ENCODE measurements at regions not wholly inside any gene's neighbourhood (a gene's known extent, or its start where the extent isn't known, plus 50 kb on each side); places are given as distances from the start of the nearest gene placed in this dataset.

DNA sequence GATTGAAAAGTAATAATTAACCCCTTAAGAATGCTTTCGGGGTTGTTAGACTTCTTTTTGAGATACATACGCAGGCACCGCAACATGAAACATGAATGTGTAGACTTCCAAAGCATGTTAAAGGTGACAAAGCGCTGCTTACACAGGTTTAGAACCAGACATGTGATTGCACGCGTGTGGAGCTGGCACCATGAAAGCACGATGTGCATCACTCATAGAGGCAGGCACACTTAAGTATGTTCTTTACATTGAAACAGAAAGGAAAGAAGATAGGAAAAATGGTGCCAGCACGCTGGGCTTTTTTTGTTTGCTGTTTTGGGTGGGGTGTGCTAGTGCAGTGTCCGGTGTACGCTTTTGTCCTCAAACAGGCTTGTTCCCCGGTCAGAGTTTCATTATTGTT, 83.6 kb upstream of the PPARA start:
- no peak for DNase-seq

- DNase-seq = no peak
Observed at GRCh38 chr22:46067159-46068111, 82.9 kb upstream of the PPARA start.

- no peak for DNase-seq
Observed at GRCh38 chr22:46068181-46068592, 82.1 kb upstream of the PPARA start.

GRCh38 chr22:46068593-46069491, 81.5 kb upstream of the PPARA start:
- DNase-seq = peak; percentile 13 to 14

DNA sequence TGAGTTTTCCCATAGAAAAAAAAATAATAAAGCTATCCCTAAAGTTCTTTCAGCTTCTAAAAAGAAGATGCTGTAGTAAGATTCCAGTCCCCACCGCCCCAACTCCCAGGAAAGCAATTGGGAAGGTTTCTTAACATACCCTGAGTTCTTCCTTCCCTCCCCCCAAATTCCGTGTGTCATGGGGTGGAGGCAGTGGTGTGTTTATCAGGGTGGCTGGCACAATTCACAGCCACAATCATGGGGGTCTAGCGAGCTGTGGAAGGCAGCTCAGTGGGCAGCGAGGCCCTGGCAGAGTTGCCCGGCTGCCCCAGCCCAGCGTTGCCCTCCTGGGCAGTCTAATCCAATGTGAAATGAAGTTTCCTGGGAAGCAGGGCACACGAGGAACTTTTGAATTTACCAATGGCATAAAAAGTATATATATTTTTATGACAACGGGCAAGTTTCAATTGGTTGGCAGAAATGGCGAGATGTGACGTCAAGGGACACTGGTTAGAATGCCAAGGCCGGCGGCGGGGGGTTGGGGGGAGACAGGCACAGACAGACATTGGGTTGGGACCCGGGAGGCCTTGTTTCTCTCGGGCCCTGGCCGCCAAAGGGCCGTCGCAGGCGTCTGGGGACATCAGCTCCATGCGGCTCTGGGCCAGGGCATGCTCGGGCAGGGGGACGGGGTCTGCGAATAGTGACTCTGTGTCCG, 80.7 kb upstream of the PPARA start:
- DNase-seq = peak; percentile 59 to 82

DNA sequence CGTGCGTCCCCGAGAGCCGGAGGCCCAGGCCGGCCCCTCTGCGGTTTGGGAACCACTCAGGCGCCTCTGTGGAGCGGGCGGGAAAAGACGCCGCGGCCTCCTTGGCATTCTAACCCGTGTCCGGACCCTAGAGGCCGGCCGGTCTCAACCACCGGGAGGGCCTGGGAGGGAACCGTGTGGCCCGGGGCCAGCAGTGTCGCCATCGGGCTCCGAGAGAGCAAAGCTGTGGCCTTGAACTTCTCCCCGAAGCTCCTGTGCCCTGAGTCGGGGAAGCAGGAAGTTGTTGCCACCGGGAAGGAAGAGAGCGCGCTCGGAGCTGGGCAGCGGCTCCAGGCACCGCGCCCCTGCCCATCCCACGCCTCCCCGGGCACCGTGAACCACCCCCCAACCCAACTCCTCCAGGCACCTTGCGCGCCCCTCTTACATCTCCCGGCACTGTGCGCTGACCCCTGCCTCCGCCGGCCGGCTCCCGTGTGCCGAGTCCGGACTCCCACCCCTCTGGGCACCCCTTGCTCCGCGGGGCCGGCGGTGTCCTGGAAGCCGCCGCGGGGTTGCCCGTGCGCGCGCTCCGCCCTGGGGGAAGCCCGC, 80.0 kb upstream of the PPARA start:
- peak; percentile 72 to 79 for DNase-seq

GRCh38 chr22:46070803-46071450, 79.4 kb upstream of the PPARA start:
- DNase-seq = peak; percentile 59 to 79

- peak; percentile 70 to 71 for DNase-seq
Observed at GRCh38 chr22:46071451-46072109, 78.7 kb upstream of the PPARA start.

DNA sequence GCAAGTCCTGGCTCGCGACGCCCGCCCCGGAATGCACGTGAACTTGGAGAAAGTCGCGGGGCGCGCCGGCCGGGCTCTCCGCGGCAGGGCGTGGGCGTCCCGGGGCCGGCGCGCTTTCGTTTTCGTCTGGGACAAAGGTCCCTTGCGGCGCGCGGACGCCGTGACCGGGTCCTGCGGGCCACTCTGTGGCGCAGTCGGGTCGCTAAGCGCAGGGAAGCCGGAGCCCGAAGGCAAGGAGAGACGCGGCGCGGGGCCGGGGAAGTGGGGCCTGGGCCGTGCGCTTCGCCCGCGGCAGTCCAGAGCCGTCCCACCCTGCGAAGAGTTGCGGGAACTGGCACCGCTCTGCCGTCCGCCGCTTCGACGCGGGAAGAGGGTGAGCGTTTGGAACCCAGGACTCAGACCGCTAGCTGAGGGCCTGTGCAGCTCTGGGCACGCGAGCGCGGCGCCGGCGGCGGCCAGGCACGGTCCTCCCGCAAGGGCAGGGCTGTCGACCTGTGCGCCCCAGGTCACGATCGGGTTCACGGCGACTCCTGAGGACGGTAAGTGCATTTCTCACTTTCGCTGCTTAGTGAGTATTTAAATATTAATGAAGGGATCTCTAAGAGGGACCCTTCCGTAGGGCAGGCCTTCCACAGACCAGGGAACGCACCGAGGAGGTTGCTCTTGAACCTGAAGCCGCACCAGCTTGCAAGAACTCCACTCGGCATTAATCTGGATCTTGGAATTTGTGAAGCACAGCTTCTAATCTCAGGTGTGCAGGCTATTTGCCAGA, 78.0 kb upstream of the PPARA start:
- DNase-seq = peak; percentile 78 to 88

DNA sequence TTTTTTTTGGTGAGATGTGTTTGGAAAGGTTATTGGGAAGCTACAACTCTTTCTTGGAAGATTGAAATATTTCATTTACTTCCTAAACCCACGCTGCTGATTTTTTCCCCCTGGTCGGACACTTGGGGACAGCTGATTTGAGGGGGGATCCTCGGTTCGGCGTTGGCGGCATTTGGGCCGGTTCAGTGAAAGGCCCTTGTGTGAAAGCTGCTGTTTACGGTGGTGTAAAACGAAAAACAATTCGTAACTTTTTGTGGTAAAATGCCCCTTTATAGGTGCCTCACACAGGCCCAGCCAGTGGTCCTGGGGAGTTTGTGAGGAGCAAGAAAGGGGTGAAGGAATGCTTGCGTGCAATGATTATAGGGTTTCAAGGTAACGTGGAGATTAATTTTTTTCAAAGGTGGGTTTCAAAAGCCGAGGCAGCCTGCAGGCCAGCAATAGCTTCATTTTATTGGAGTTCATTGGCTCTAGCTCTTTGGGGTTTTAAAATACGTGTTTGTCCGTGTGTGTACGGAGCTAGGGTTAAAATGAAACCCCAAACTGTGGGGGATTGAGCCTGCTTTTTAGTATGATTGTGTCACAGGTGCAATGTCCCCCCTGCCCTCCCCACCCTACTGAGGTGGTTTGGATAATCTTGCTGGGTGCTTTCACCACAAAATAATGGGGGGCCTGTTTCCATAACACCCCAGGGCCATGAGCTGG, 77.2 kb upstream of the PPARA start:
- DNase-seq = no peak

- DNase-seq = no peak
Observed at GRCh38 chr22:46073683-46074504, 76.4 kb upstream of the PPARA start.

- no peak for DNase-seq
Observed at GRCh38 chr22:46074771-46075551, 75.4 kb upstream of the PPARA start.

GRCh38 chr22:46075764-46076531, 74.4 kb upstream of the PPARA start:
- no peak for DNase-seq

DNA sequence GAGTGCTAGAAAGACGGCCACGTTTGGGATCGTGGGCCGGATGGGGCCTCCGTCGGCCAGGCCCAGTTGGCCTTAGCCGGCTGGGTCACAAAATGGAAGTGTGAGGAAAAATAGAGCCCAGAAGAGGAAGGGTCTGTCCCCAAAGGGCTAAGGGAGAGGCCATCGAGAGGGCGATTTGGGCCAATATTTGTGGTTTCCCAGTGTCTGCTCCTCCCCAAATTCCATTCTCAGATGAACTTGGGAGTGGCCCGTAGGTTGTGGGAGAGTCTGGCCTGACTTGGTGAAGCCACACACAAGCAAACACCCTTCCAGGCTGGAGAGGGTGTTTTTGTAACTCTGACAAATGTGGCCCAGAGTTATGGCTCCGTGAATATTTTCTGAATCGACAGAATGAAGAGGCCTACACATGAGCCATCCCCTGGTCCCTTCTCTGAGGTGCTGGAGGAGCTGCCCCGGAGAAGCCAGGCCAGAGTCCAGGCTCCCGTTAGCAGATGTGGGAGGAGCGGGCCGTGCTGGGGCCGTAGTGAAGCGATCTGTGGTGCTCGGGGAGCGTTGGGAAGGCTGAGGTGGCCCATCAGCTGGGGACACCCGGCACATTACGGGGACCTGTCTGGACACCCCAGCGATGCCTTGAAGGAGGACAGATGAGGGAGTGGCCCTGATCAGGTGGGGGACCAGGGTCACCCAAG, 73.5 kb upstream of the PPARA start:
- DNase-seq = no peak

DNA sequence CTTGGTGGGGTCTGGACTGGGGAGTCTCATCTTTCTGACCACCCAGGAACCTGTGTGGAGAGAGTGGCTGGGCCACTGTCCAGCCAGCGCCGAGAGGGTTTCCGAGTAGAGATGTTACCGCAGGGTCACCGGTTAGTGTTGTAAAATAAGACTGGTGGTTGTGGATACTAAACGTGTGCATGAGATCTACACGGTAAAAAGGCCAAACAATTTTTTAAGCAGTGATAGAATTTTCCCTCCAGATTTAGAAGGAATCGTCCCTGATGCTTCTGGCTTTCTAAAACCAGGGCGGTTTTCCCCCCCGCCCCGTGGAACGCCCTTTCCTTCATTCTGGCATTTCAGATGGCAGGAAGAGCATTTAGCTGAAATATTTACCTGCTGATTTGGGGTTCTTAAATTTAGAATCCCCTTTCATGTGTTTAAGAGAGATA, 72.6 kb upstream of the PPARA start:
- DNase-seq = no peak
